ENCODE measurements at regions not wholly inside any gene's neighbourhood (a gene's known extent, or its start where the extent isn't known, plus 50 kb on each side); places are given as distances from the start of the nearest gene placed in this dataset.
"Not testable (repeated sequence)": the region's sequence is repeated elsewhere in the genome, so short reads cannot be mapped to it uniquely, and the experiment has no call there.

DNA sequence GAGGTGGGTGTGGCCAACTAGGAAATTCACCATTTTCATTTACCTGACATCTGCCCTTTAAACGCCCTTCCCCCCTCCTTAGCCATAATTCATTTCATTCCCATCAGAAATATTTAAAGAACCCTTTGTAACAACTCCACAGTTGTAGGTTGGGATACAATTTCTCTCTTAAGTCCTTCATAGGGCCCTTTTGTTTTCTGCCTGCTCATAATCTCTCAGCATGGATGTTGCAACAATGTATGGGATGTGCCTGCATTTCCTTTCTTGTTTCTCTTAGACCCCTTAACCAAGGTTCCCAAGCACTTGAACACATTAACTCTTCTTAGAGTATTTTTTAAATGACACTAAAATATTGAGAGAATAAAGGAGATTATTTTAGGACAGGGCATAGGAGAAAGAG is 51.7 kb upstream of the MYO10 start:
- no peaks in the 10 kb centered on the region for H3K36me3 ChIP-seq (ENCODE audit: control insufficient read depth in 1 of 2, insufficient read depth in 2 of 2, low read length in 1 of 2)
- no peak overlapping the region for H3K27ac ChIP-seq (ENCODE audit: low read depth in 1 of 2, low read length in 2 of 2)
- no peak overlapping the region for H3K4me3 ChIP-seq (ENCODE audit: low read length in 2 of 2)
- 65% methylated on average over 1 of the region's 1 CpG for WGBS, 2 donors
- H3K4me1 ChIP-seq (ENCODE audit: control insufficient read depth in 1 of 2, insufficient read depth in 2 of 2, low read length in 2 of 2) = no peaks in the 10 kb centered on the region
- ATAC-seq (ENCODE audit: low FRiP score) (no peak), DNase-seq (no peak)
- intact Hi-C loops (cut with DNase I) = no loop called here
- peaks cover 2% of the 10 kb centered on the region for H3K9me3 ChIP-seq (ENCODE audit: control insufficient read depth, low read length)
- H3K27me3 ChIP-seq (ENCODE audit: control insufficient read depth in 1 of 2, insufficient read depth in 2 of 2, low read length in 1 of 2) = no peaks in the 10 kb centered on the region

GRCh38 chr5:16990817-16991520 is 54.9 kb upstream of the MYO10 start:
- H3K4me3 ChIP-seq (ENCODE audit: low read length in 2 of 2); ATAC-seq (ENCODE audit: low FRiP score); H3K36me3 ChIP-seq (ENCODE audit: control insufficient read depth in 1 of 2, insufficient read depth in 2 of 2, low read length in 1 of 2); H3K27ac ChIP-seq (ENCODE audit: low read depth in 1 of 2, low read length in 2 of 2); H3K9me3 ChIP-seq (ENCODE audit: control insufficient read depth, low read length); DNase-seq; intact Hi-C loops (cut with DNase I); H3K27me3 ChIP-seq (ENCODE audit: control insufficient read depth in 1 of 2, insufficient read depth in 2 of 2, low read length in 1 of 2); H3K4me1 ChIP-seq (ENCODE audit: control insufficient read depth in 1 of 2, insufficient read depth in 2 of 2, low read length in 2 of 2): not testable (repeated sequence)
- 95 to 96% methylated on average over 39 to 43 of the region's 43 CpGs for WGBS, 2 donors

- Histone ChIP-seq H3K4me1 (ENCODE audit: control insufficient read depth in 1 of 2, insufficient read depth in 2 of 2, low read length in 2 of 2) (no peaks in the 10 kb centered on the region), H3K27me3 (ENCODE audit: control insufficient read depth in 1 of 2, insufficient read depth in 2 of 2, low read length in 1 of 2) (no peaks in the 10 kb centered on the region), H3K9me3 (ENCODE audit: control insufficient read depth, low read length) (no peaks in the 10 kb centered on the region), H3K27ac (ENCODE audit: low read depth in 1 of 2, low read length in 2 of 2) (no peak overlapping the region), H3K4me3 (ENCODE audit: low read length in 2 of 2) (no peak overlapping the region), H3K36me3 (ENCODE audit: control insufficient read depth in 1 of 2, insufficient read depth in 2 of 2, low read length in 1 of 2) (no peaks in the 10 kb centered on the region)
- intact Hi-C loops (cut with DNase I) = no loop called here
- ATAC-seq (ENCODE audit: low FRiP score) = no peak
- 74 to 85% methylated on average over 2 of the region's 2 CpGs for WGBS, 2 donors
- DNase-seq = no peak
Measured at GRCh38 chr5:16992006-16992405, 55.9 kb upstream of the MYO10 start.

DNA sequence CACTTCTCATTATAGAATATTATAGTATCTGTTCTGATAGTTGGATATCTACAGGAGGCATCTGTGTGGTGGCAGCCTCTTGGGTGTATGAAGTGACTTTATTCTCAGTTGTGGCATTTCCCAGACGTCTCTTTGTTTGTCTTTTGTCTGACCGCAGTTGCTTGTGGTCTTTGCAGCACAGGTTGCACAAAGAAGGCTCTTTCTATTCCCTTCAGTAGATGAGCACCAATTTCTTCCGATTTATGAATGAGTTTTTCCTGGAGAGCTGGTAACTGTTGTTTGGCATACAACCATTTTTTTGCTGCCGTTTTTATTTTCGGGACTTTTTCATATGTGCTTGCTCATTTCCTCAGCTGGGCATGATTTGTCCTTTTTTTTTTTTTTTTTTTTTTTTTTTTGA is 56.4 kb upstream of the MYO10 start:
- Histone ChIP-seq H3K27me3 (ENCODE audit: control insufficient read depth in 1 of 2, insufficient read depth in 2 of 2, low read length in 1 of 2) (no peaks in the 10 kb centered on the region), H3K36me3 (ENCODE audit: control insufficient read depth in 1 of 2, insufficient read depth in 2 of 2, low read length in 1 of 2) (no peaks in the 10 kb centered on the region), H3K4me1 (ENCODE audit: control insufficient read depth in 1 of 2, insufficient read depth in 2 of 2, low read length in 2 of 2) (no peaks in the 10 kb centered on the region), H3K9me3 (ENCODE audit: control insufficient read depth, low read length) (no peaks in the 10 kb centered on the region), H3K4me3 (ENCODE audit: low read length in 2 of 2) (no peak overlapping the region), H3K27ac (ENCODE audit: low read depth in 1 of 2, low read length in 2 of 2) (no peak overlapping the region)
- whole genome bisulfite sequencing, 2 donors = 47% methylated on average over 5 of the region's 5 CpGs
- ATAC-seq (ENCODE audit: low FRiP score) (no peak), DNase-seq (no peak)
- intact Hi-C loops (cut with DNase I) = no loop called here

DNA sequence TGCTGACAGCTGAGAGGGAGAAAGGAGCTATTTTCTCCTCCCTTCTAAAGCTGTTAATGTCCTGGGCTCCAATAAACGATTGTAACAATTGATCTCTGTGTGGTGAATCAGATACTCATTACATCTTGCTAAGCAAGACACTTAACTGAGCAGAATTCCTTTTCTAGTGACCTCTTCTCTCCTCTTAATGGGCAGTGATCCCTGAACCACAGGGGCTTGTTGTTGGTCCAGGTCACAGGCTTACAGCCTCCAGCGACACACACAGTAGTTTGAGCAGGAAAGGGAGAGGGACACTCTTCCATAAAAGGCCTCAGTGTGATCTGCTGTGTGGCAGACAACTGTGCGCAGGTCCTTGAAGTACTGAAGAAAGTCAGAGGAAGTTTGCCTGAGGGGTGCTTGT is 58.5 kb upstream of the MYO10 start:
- Histone ChIP-seq H3K27ac (ENCODE audit: low read depth in 1 of 2, low read length in 2 of 2) (no peak overlapping the region), H3K36me3 (ENCODE audit: control insufficient read depth in 1 of 2, insufficient read depth in 2 of 2, low read length in 1 of 2) (no peaks in the 10 kb centered on the region), H3K27me3 (ENCODE audit: control insufficient read depth in 1 of 2, insufficient read depth in 2 of 2, low read length in 1 of 2) (no peaks in the 10 kb centered on the region), H3K4me3 (ENCODE audit: low read length in 2 of 2) (no peak overlapping the region), H3K4me1 (ENCODE audit: control insufficient read depth in 1 of 2, insufficient read depth in 2 of 2, low read length in 2 of 2) (no peaks in the 10 kb centered on the region), H3K9me3 (ENCODE audit: control insufficient read depth, low read length) (no peaks in the 10 kb centered on the region)
- intact Hi-C loops (cut with DNase I) = no loop called here
- 55 to 61% methylated on average over 3 of the region's 3 CpGs for WGBS, 2 donors
- ATAC-seq (ENCODE audit: low FRiP score) = no peak
- DNase-seq = no peak

DNA sequence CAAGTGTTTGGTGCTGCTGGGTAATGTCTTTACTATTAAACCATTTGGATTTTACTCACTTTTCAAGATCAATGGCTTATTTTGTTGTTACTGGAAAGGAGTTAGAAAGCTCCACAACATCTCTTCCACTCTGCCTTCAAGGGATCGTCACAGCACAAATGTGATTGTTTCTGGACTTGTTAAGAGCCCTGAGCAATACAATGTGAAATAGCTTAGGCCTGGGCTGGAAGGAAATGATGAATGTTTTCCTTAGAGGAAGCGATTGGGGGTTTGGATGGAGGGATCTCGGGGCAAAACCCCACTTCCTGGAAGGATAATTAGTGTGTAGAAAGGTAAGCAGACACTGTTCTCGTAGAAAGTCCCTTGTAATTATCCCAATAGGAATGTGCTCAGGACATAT is 59.3 kb upstream of the MYO10 start:
- intact Hi-C loops (cut with DNase I) = loop anchor here (5.0 kb wide), 2 partner anchors 58 to 132 kb away; partner anchors contain the start of gene MYO10 (in 1 of the 2)
- Histone ChIP-seq H3K36me3 (ENCODE audit: control insufficient read depth in 1 of 2, insufficient read depth in 2 of 2, low read length in 1 of 2) (no peaks in the 10 kb centered on the region), H3K9me3 (ENCODE audit: control insufficient read depth, low read length) (no peaks in the 10 kb centered on the region), H3K4me1 (ENCODE audit: control insufficient read depth in 1 of 2, insufficient read depth in 2 of 2, low read length in 2 of 2) (no peaks in the 10 kb centered on the region), H3K27ac (ENCODE audit: low read depth in 1 of 2, low read length in 2 of 2) (no peak overlapping the region), H3K4me3 (ENCODE audit: low read length in 2 of 2) (no peak overlapping the region), H3K27me3 (ENCODE audit: control insufficient read depth in 1 of 2, insufficient read depth in 2 of 2, low read length in 1 of 2) (no peaks in the 10 kb centered on the region)
- WGBS, 2 donors = 42 to 45% methylated on average over 4 of the region's 4 CpGs
- DNase-seq (no peak), ATAC-seq (ENCODE audit: low FRiP score) (no peak)

DNA sequence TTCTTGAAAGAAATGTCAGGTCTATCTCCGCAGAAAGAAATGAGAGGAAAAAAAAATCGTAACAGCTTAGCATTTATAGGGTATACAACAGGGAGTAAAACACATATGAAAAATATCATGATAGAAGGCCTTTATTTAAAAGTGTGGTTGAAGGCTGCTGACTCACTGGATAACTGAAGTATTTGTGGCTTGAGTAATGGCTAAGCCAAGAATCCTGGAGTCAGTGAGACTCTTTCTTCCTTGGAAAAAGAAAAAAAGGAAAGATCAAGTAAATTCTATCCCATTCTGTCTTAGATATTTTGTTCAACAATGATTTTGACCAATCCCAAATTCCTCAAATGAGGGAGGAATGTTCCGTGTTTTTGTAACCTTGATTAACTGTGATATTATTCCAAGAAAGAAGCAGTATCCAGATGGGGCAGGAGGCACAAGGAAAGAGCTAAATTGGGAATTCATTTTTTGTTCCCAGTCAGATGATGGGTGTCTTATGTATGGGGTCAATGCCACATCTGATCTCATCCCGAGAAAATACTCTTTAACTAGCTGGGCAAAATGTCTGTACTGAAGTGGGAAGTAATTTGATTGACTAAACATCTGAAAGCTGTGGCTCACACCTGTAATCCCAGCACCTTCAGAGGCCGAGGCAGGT is 64.3 kb upstream of the MYO10 start:
- no peak overlapping the region for H3K4me3 ChIP-seq (ENCODE audit: low read length in 2 of 2)
- no peak overlapping the region for H3K27ac ChIP-seq (ENCODE audit: low read depth in 1 of 2, low read length in 2 of 2)
- ATAC-seq (ENCODE audit: low FRiP score) (no peak), DNase-seq (no peak)
- 32 to 40% methylated on average over 5 of the region's 5 CpGs for WGBS, 2 donors
- peaks cover 0 to 3% of the 10 kb centered on the region in 2 donors for H3K4me1 ChIP-seq (ENCODE audit: control insufficient read depth in 1 of 2, insufficient read depth in 2 of 2, low read length in 2 of 2)
- intact Hi-C loops (cut with DNase I) = loop anchor here in 1 of 2 donors (5.0 kb wide), 1 partner anchor 127 kb away; no protein-coding TSS in a partner anchor
- no peaks in the 10 kb centered on the region for H3K36me3 ChIP-seq (ENCODE audit: control insufficient read depth in 1 of 2, insufficient read depth in 2 of 2, low read length in 1 of 2)
- H3K9me3 ChIP-seq (ENCODE audit: control insufficient read depth, low read length) = no peaks in the 10 kb centered on the region
- H3K27me3 ChIP-seq (ENCODE audit: control insufficient read depth in 1 of 2, insufficient read depth in 2 of 2, low read length in 1 of 2) = no peaks in the 10 kb centered on the region

DNA sequence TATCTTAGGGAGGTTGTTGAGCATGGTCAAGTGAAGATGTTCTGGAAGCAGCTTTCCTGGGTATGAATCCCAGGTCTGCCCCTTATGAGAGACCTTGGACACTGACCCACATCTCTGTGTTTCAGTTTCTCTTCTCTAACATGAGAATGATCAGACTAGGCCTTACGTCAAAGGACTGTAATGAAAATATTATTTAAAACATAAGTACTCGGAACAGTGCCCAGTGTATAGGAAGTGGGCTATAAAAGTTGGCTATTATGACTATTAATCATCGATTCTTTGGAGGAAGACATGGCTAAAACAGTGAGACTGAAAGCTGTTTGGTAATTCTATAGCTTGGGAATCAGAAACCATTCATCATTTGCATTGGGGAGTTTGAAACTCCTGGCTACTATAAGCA is 65.3 kb upstream of the MYO10 start:
- no peaks in the 10 kb centered on the region for H3K9me3 ChIP-seq (ENCODE audit: control insufficient read depth, low read length)
- H3K36me3 ChIP-seq (ENCODE audit: control insufficient read depth in 1 of 2, insufficient read depth in 2 of 2, low read length in 1 of 2) = no peaks in the 10 kb centered on the region
- ATAC-seq (ENCODE audit: low FRiP score) (no peak), DNase-seq (no peak)
- intact Hi-C loops (cut with DNase I) = loop anchor here in 1 of 2 donors (5.0 kb wide), 1 partner anchor 126 kb away; no protein-coding TSS in a partner anchor
- peaks cover 0 to 3% of the 10 kb centered on the region in 2 donors for H3K4me1 ChIP-seq (ENCODE audit: control insufficient read depth in 1 of 2, insufficient read depth in 2 of 2, low read length in 2 of 2)
- H3K27ac ChIP-seq (ENCODE audit: low read depth in 1 of 2, low read length in 2 of 2) = no peak overlapping the region
- 51 to 66% methylated on average over 3 of the region's 3 CpGs for WGBS, 2 donors
- no peak overlapping the region for H3K4me3 ChIP-seq (ENCODE audit: low read length in 2 of 2)
- H3K27me3 ChIP-seq (ENCODE audit: control insufficient read depth in 1 of 2, insufficient read depth in 2 of 2, low read length in 1 of 2) = no peaks in the 10 kb centered on the region

Measured in aorta (tissue), 5 donors.